Mucosa of descending colon (tissue), 3 donors: ENCODE measurements at regions not wholly inside any gene's neighbourhood (a gene's known extent, or its start where the extent isn't known, plus 50 kb on each side); places are given as distances from the start of the nearest gene placed in this dataset.

ENCODE experiments used
- ATAC-seq: fragments of 200-7000 bp; cut with Tn5 transposase; one replicate; pipeline ENCODE4 v1.9.1; 2020; ENCODE audit warnings: mild to moderate bottlenecking, moderate library complexity
- DNase-seq, 3 donors: peaks; one replicate each; pipeline ENCODE4 v3.0.0-alpha.2; 2020
- H3K36me3 ChIP-seq: fragments of 200-600 bp; one replicate; pipeline ENCODE4 v1.8.0; 2021; ENCODE audit warnings: low read depth, mild to moderate bottlenecking
- H3K4me1 ChIP-seq: fragments of 200-600 bp; one replicate; pipeline ENCODE4 v1.8.0; 2021; ENCODE audit warnings: low read depth, mild to moderate bottlenecking
- H3K4me3 ChIP-seq: fragments of 200-600 bp; one replicate; pipeline ENCODE4 v1.8.0; 2021; ENCODE audit warnings: mild to moderate bottlenecking
- H3K9me3 ChIP-seq: fragments of 200-600 bp; one replicate; pipeline ENCODE4 v1.8.0; 2021; ENCODE audit warnings: mild to moderate bottlenecking
- intact Hi-C, 2 donors: fragments of 100-400 bp; cut with DNase I in 1 of 2; cut with micrococcal nuclease in 1 of 2; formaldehyde crosslinking; loops; one replicate each; pipeline versions ENCODE4 v1.11.0 to v1.11.1; 2022; cut with DNase I, micrococcal nuclease
- TF ChIP-seq, protein P1 (sequence below): fragments of 200-600 bp; IDR thresholded peaks from one replicate; pipeline ENCODE4 v1.8.0; 2022; ENCODE audit warnings: antibody characterized with exemption, mild to moderate bottlenecking
- donor health status: DM: no; HTN: no; CAD: no; lungs with moderate emphysema.
- donor health status: DM: no; HTN: no; CAD: no.
- donor health status: DM: no; HTN: yes; CAD: no.

DNA sequence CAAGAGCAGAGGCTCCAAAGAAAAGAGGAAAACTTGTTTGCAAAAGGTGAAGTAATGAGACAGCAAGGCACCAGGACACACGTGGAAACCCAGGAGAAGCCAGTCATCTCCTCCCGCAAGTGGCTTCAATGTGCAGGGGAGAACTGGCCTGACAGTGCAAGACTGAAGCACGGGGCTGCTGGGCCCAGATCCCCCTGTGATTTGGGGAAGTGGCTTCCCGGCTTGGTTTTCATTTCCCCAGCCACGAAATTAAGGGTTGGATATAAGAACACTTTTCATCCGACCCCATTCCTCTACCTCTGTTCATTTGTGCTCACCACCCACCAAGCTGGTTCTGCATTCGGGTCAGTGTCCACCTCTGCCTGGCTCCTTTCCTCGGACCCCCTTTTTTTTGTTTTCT lies 306.4 kb downstream of the FGFR2 start:
- intact Hi-C loops, result no loop called here
- Histone ChIP-seq H3K36me3 (no peaks in the 10 kb centered on the region), H3K4me3 (no peak overlapping the region), H3K9me3 (no peaks in the 10 kb centered on the region), H3K4me1 (peaks cover 44% of the 10 kb centered on the region)
- TF ChIP-seq, protein P1, sequence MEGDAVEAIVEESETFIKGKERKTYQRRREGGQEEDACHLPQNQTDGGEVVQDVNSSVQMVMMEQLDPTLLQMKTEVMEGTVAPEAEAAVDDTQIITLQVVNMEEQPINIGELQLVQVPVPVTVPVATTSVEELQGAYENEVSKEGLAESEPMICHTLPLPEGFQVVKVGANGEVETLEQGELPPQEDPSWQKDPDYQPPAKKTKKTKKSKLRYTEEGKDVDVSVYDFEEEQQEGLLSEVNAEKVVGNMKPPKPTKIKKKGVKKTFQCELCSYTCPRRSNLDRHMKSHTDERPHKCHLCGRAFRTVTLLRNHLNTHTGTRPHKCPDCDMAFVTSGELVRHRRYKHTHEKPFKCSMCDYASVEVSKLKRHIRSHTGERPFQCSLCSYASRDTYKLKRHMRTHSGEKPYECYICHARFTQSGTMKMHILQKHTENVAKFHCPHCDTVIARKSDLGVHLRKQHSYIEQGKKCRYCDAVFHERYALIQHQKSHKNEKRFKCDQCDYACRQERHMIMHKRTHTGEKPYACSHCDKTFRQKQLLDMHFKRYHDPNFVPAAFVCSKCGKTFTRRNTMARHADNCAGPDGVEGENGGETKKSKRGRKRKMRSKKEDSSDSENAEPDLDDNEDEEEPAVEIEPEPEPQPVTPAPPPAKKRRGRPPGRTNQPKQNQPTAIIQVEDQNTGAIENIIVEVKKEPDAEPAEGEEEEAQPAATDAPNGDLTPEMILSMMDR, result no peak
- ATAC-seq, result no peak
- no peak for DNase-seq

DNA sequence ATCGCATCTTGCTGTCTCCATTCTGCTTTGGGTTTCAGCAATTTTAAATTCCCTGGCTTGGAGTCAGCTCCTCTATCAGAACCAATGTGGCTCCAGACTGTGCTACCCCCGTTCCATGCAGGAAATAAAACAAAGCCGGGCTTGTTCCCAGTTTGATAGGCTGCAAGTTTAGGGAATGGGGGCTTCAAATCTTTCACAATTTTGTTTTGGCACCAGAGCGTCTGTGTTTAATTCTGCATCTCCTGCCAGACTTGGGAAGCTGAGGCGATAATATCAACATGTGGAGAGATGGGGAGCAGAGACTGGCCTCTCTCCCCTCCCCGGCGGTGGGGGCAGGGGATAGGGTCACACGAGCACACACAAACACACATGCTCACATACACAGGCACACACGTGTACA lies 305.9 kb downstream of the FGFR2 start:
- ATAC-seq, result no peak
- Histone ChIP-seq H3K4me3 (no peak overlapping the region), H3K36me3 (no peaks in the 10 kb centered on the region), H3K4me1 (peaks cover 44% of the 10 kb centered on the region), H3K9me3 (no peaks in the 10 kb centered on the region)
- no peak for DNase-seq
- TF ChIP-seq, protein P1, result no peak
- intact Hi-C loops, result no loop called here

DNA sequence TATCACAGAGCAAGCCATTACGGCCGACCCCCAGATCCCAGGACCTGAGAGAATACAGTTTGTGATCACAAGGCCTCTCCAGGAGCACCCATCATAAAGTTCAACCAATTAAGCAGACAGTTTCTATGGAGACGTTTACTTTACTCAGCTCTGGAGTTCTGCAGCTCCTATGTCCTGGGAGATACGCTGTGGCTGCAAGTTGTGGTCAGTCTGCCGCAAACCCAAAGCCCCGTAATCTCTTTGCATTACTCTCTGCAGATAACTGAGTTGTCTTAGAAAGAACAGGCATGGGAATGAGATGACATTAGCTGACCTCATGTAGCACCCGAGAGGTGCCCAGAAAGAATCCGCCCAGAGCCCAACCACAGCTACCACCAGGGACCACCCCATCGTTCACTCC lies 305.1 kb downstream of the FGFR2 start:
- intact Hi-C loops, result no loop called here
- no peaks in the 10 kb centered on the region for H3K36me3 ChIP-seq
- TF ChIP-seq, protein P1, result no peak
- H3K4me3 ChIP-seq, result no peak overlapping the region
- peaks cover 38% of the 10 kb centered on the region for H3K4me1 ChIP-seq
- ATAC-seq, result peak; percentile 7
- H3K9me3 ChIP-seq, result no peaks in the 10 kb centered on the region
- DNase-seq, result no peak

DNA sequence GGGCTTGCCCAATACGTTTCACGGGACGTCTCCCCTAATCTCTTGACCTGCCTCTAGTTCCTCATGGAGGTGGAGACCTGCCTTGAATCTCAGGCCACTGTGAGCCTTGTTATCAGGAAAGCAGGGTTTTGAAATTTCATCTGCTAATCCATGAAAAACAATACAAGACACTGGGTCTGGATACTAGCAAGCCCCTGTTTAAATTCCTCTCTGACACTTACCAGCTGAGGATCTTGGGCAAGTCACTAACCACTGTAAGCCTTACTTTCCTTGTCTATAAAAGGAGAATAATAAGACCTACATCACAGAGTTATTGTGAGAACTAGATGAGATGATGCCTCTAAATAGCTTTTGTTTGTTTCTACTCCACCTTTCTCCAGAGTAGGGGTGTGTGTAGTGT lies 303.6 kb downstream of the FGFR2 start:
- no peaks in the 10 kb centered on the region for H3K9me3 ChIP-seq
- H3K36me3 ChIP-seq, result no peaks in the 10 kb centered on the region
- TF ChIP-seq, protein P1, result no peak
- H3K4me1 ChIP-seq, result peaks cover 33% of the 10 kb centered on the region
- intact Hi-C loops, result no loop called here
- no peak for DNase-seq
- H3K4me3 ChIP-seq, result no peak overlapping the region
- ATAC-seq, result peak; percentile 37

DNA sequence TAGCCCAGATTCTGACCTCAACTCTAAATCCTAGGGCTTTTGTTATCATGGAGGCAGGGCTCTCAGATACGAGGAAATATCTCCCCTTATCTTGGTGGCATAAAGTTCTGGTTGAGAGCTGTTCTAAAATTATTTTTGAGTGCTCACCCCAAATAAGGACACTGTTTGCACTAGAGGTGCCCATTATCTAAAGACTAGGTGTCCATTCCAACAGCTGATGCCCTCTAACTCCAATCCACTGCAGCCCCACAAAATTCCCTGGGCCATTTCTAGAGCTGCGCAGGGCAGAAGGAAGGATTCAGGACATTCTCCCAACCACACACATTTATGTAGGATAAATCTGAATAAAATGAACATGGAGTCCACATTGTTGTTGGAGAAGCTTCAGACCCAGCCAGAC lies 301.9 kb downstream of the FGFR2 start:
- H3K4me3 ChIP-seq, result no peak overlapping the region
- intact Hi-C loops, result no loop called here
- ATAC-seq, result no peak

More for the DNA sequence above, 301.9 kb downstream of the FGFR2 start:
- TF ChIP-seq, protein P1, result no peak
- Histone ChIP-seq H3K9me3 (no peaks in the 10 kb centered on the region), H3K36me3 (no peaks in the 10 kb centered on the region), H3K4me1 (peaks cover 25% of the 10 kb centered on the region)
- no peak for DNase-seq
